Right lobe of liver (tissue), 6 donors: ENCODE measurements at regions not wholly inside any gene's neighbourhood (a gene's known extent, or its start where the extent isn't known, plus 50 kb on each side); places are given as distances from the start of the nearest gene placed in this dataset.

Experiments used
- ATAC-seq, 4 donors: fragments of 200-7000 bp; cut with Tn5 transposase; one replicate each; pipeline ENCODE4 v1.9.1; 2020; ENCODE audit warnings: mild to moderate bottlenecking in 4 of 4, moderate library complexity in 4 of 4
- DNase-seq, 3 donors: peaks; one replicate each; pipeline ENCODE4 v3.0.0-alpha.2; 2020
- H3K27ac ChIP-seq, 3 donors: fragments of 200-600 bp; one replicate each; pipeline ENCODE4 v1.8.0; 2022
- H3K27me3 ChIP-seq, 2 donors: fragments of 200-600 bp; one replicate each; pipeline ENCODE4 v1.8.0; 2022
- H3K36me3 ChIP-seq, 4 donors: fragments of 200-600 bp; sonication (generic) in 1 of 4; one replicate each; pipeline versions ENCODE4 v1.5.1 to v1.8.0; 2017 to 2022; ENCODE audit warnings: control low read depth in 1 of 4
- H3K4me1 ChIP-seq, 4 donors: fragments of 200-600 bp; sonication (generic) in 1 of 4; one replicate each; pipeline versions ENCODE4 v1.5.1 to v1.8.0; 2017 to 2022; ENCODE audit warnings: control low read depth in 1 of 4
- H3K4me3 ChIP-seq, 3 donors: fragments of 200-600 bp; one replicate each; pipeline ENCODE4 v1.8.0; 2022
- H3K9me3 ChIP-seq, 4 donors: fragments of 200-600 bp; sonication (generic) in 1 of 4; one replicate each; pipeline versions ENCODE4 v1.5.1 to v1.8.0; 2017 to 2022; ENCODE audit warnings: control low read depth in 1 of 4
- CTCF ChIP-seq, 4 donors: fragments of 200-600 bp in 3 of 4; fragments of 450-650 bp in 1 of 4; IDR thresholded peaks; one replicate each; pipeline versions ENCODE4 v1.5.1 to v1.8.0; 2016 to 2022; ENCODE audit warnings: antibody characterized with exemption in 4 of 4, mild to moderate bottlenecking in 2 of 4
- POLR2A ChIP-seq: fragments of 450-650 bp; IDR thresholded peaks from one replicate; pipeline ENCODE4 v1.6.1; 2017; ENCODE audit warnings: antibody characterized with exemption, mild to moderate bottlenecking
- WGBS: methylation state at CpG from one replicate; pipeline ENCODE4 v1.1.6; 2018; ENCODE audit warnings: low coverage, low lambda C conversion rate; ENCODE audit not compliant: insufficient coverage; ENCODE audit errors: missing lambda C conversion rate; 5-methylcytosine and 5-hydroxymethylcytosine counted together
- intact Hi-C, 2 donors: fragments of 100-400 bp; cut with DNase I; formaldehyde crosslinking; loops; one replicate each; pipeline versions ENCODE4 v1.11.2 to v1.14.1; 2022
- donor health status: DM: no; HTN: yes; CAD: no.
- donor health status: DM: no; HTN: no; CAD: no.
- donor health status: DM: no; HTN: no; CAD: no.
- donor health status: DM: no; HTN: yes; CAD: no.
- donor health status: DM: no; HTN: yes; CAD: no.

DNA sequence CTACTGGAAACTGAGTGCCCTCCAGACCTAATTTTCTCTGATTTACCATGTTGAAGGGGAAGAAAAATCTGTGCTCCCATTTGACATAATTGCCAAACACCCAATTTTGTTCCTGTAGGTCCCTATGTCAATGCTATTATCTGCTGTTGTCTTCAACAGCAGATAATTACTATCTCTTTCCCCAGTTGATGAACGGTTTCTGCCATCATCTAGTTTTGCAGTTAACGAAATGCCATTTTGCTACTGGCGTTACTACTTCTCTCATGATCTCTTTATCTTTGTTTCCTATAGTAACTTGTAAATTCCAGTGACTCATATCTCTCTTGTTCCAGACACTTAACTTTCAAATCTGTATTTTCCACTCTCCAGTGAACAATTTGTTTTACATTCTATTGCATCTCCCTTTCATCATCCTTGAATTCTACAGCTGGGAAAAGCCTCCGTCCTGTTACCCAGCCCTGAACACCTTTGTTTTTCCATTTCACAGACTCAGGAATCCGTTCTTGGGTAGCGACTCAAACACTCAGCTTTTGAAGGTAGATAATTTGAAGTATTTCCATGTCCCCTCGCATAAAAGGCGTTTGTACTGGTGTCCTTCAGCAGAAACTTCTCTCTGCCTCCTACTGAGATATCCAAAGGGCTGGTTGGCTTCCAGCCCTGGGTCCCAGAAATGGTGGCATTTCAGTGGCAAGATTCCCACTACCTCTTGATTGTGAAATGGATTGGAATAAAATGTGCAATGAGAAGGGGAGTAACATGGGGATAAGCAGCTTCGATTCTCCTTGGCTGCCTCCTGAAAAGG is 111.7 kb downstream of the FOXB1 start:
- Histone ChIP-seq H3K27me3 (no peaks in the 10 kb centered on the region), H3K4me3 (no peak overlapping the region), H3K27ac (no peak overlapping the region), H3K9me3 (no peaks in the 10 kb centered on the region), H3K4me1 (no peaks in the 10 kb centered on the region), H3K36me3 (no peaks in the 10 kb centered on the region)
- ATAC-seq (no peak), DNase-seq (no peak)
- intact Hi-C loops = no loop called here
- TF ChIP-seq POLR2A (no peak), CTCF (IDR thresholded peaks at IDR 0.05) (no peak)
- WGBS = 36% methylated on average over 9 of the region's 9 CpGs

GRCh38 chr15:60116456-60117089 is 112.5 kb downstream of the FOXB1 start:
- 65% methylated on average over 3 of the region's 3 CpGs for WGBS
- intact Hi-C loops = no loop called here
- Histone ChIP-seq H3K36me3 (no peaks in the 10 kb centered on the region), H3K4me1 (no peaks in the 10 kb centered on the region), H3K4me3 (no peak overlapping the region), H3K27ac (no peak overlapping the region), H3K9me3 (no peaks in the 10 kb centered on the region), H3K27me3 (no peaks in the 10 kb centered on the region)
- DNase-seq (no peak), ATAC-seq (no peak)
- no peak for TF ChIP-seq POLR2A
- TF ChIP-seq CTCF (IDR thresholded peaks at IDR 0.05) = no peak

GRCh38 chr15:60118146-60118545 is 114.0 kb downstream of the FOXB1 start:
- ATAC-seq (no peak), DNase-seq (no peak)
- Histone ChIP-seq H3K27me3 (no peaks in the 10 kb centered on the region), H3K4me3 (no peak overlapping the region), H3K27ac (no peak overlapping the region), H3K9me3 (no peaks in the 10 kb centered on the region), H3K36me3 (no peaks in the 10 kb centered on the region), H3K4me1 (no peaks in the 10 kb centered on the region)
- WGBS = 24% methylated on average over 8 of the region's 8 CpGs
- intact Hi-C loops = no loop called here
- no peak for TF ChIP-seq POLR2A
- no peak for TF ChIP-seq CTCF (IDR thresholded peaks at IDR 0.05)

- WGBS = 37% methylated on average over 3 of the region's 3 CpGs
- no peaks in the 10 kb centered on the region for H3K36me3 ChIP-seq
- TF ChIP-seq CTCF (IDR thresholded peaks at IDR 0.05) (no peak), POLR2A (no peak)
- H3K27ac ChIP-seq = no peak overlapping the region
- ATAC-seq (no peak), DNase-seq (no peak)
- no peak overlapping the region for H3K4me3 ChIP-seq
- H3K4me1 ChIP-seq = no peaks in the 10 kb centered on the region
- H3K9me3 ChIP-seq = no peaks in the 10 kb centered on the region
- intact Hi-C loops = no loop called here
- H3K27me3 ChIP-seq = no peaks in the 10 kb centered on the region
Observed at GRCh38 chr15:60118626-60119025, 114.5 kb downstream of the FOXB1 start.
